Caco-2 (cell line): ENCODE measurements at regions not wholly inside any gene's neighbourhood (a gene's known extent, or its start where the extent isn't known, plus 50 kb on each side); places are given as distances from the start of the nearest gene placed in this dataset.

Source experiments
- BruUV-seq: library from RNA; stranded (reverse); fragments of 400-500 nt; replicated peaks from 2 replicates; lab custom pipeline; 2021; lab: Mats Ljungman, UMichigan
- CTCF ChIA-PET: fragments of 300-600 bp; sonication (Branson Sonifier 250); formaldehyde crosslinking; loops from one replicate; lab custom pipeline; 2022; ENCODE audit warnings: antibody characterized with exemption; lab: Charles Lee
- POLR2A ChIA-PET: fragments of 300-600 bp; sonication (Branson Sonifier 250); formaldehyde crosslinking; loops from one replicate; lab custom pipeline; 2022; ENCODE audit warnings: antibody characterized with exemption; lab: Charles Lee
- DNase-seq, 2 experiments: peaks; one replicate each; pipeline versions ENCODE4 v3.0.0 to v3.0.0-alpha.2; 2020 to 2022
- H3K27me3 ChIP-seq: replicated peaks from 2 replicates; pipeline ENCODE4 v1.6.0; 2011; ENCODE audit warnings: low read length; ENCODE audit not compliant: control insufficient read depth, insufficient read depth
- H3K36me3 ChIP-seq: 2 replicates; pipeline ENCODE4 v1.5.1; 2011; ENCODE audit warnings: low read length; ENCODE audit not compliant: control insufficient read depth, insufficient read depth
- H3K4me1 ChIP-seq: fragments of 250-450 bp; sonication (Bioruptor Pico); 2 replicates; pipeline ENCODE4 v1.5.1; 2020; ENCODE audit warnings: mild to moderate bottlenecking
- H3K4me3 ChIP-seq: 2 replicates; pipeline ENCODE4 v1.5.1; 2011; ENCODE audit warnings: low read depth, mild to moderate bottlenecking, control low read depth, low read length
- H3K9me3 ChIP-seq: fragments of 250-450 bp; sonication (Bioruptor Pico); 2 replicates; pipeline ENCODE4 v1.5.1; 2020; ENCODE audit warnings: mild to moderate bottlenecking, moderate library complexity
- H3K27ac Mint-ChIP-seq: one replicate; pipeline ENCODE4 v1.8.0; 2022; ENCODE audit warnings: mixed read lengths; ENCODE audit not compliant: unreplicated experiment
- H3K27me3 Mint-ChIP-seq: one replicate; pipeline ENCODE4 v1.8.0; 2022; ENCODE audit warnings: mixed read lengths; ENCODE audit not compliant: insufficient read depth, unreplicated experiment
- H3K36me3 Mint-ChIP-seq: one replicate; pipeline ENCODE4 v1.8.0; 2022; ENCODE audit warnings: mild to moderate bottlenecking, mixed read lengths; ENCODE audit not compliant: insufficient read depth, unreplicated experiment
- H3K4me1 Mint-ChIP-seq: one replicate; pipeline ENCODE4 v1.8.0; 2022; ENCODE audit warnings: low read depth, mixed read lengths; ENCODE audit not compliant: unreplicated experiment
- H3K4me3 Mint-ChIP-seq: one replicate; pipeline ENCODE4 v1.8.0; 2022; ENCODE audit warnings: mild to moderate bottlenecking, moderate library complexity, mixed read lengths; ENCODE audit not compliant: unreplicated experiment
- H3K9me3 Mint-ChIP-seq: one replicate; pipeline ENCODE4 v1.8.0; 2022; ENCODE audit warnings: mixed read lengths; ENCODE audit not compliant: unreplicated experiment
- CTCF ChIP-seq, 2 experiments: fragments of 200-600 bp in 1 of 2; IDR thresholded peaks; 1 replicate in 1 of 2; 2 replicates in 1 of 2; pipeline versions ENCODE4 v1.5.1 to v1.8.0; 2011 to 2022; ENCODE audit warnings: antibody characterized with exemption in 1 of 2, control low read depth in 1 of 2, inconsistent platforms in 1 of 2, low read depth in 1 of 2, low read length in 1 of 2, mild to moderate bottlenecking in 1 of 2, moderate library complexity in 1 of 2; ENCODE audit not compliant: insufficient read depth in 1 of 2, severe bottlenecking in 1 of 2, unreplicated experiment in 1 of 2
- intact Hi-C: fragments of 100-400 bp; cut with micrococcal nuclease; formaldehyde crosslinking; loops from one replicate; pipeline ENCODE4 v1.10.0; 2022; ENCODE audit not compliant: unreplicated experiment

- H3K4me3 ChIP-seq, result no peak overlapping the region
These were observed 247.3 kb downstream of the FOXD2 start for GRCh38 chr1:47684964-47685762.

DNA sequence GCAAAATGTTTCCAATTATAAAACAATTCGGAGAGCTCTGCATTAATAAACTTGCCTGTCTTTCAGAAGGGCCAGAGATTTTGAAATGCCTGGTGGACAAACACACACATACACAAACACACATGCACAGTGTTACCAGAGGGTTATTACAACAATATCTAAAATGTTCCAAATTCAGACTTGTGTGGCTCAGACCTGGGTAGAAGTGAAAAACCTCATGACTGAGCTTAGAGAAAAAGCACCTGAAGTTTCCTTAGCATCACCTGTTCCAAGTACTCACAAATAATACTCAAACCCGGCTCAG is 247.9 kb downstream of the FOXD2 start:
- no TSS peak for BruUV-seq
- CTCF ChIA-PET, result interaction anchor here (1.7 kb wide), 1 partner anchor 248 kb away, joined by 4 read pairs; the partner anchor contains the start of gene FOXD2
- H3K27me3 ChIP-seq, result no peaks in the 10 kb centered on the region
- H3K9me3 ChIP-seq, result no peaks in the 10 kb centered on the region
- H3K36me3 ChIP-seq, result no peaks in the 10 kb centered on the region
- H3K27ac Mint-ChIP-seq, result no peak overlapping the region
- H3K27me3 Mint-ChIP-seq, result no peaks in the 10 kb centered on the region
- H3K4me1 ChIP-seq, result peaks cover 22% of the 10 kb centered on the region
- peaks cover 19% of the 10 kb centered on the region for H3K4me1 Mint-ChIP-seq
- TF ChIP-seq CTCF (IDR thresholded peaks at IDR 0.05; ENCODE audit: insufficient read depth in 1 of 2, low read depth in 1 of 2, low read length in 1 of 2, severe bottlenecking in 1 of 2, unreplicated experiment in 1 of 2), result no peak
- intact Hi-C loops, result no loop called here
- no peak overlapping the region for H3K4me3 ChIP-seq
- H3K36me3 Mint-ChIP-seq, result no peaks in the 10 kb centered on the region
- POLR2A ChIA-PET, result interaction anchor here (0.6 kb wide), 1 partner anchor 95 kb away, joined by 4 read pairs; no protein-coding TSS in a partner anchor
- DNase-seq, result no peak
- H3K4me3 Mint-ChIP-seq, result no peak overlapping the region
- H3K9me3 Mint-ChIP-seq, result no peaks in the 10 kb centered on the region

More at GRCh38 chr1:47684964-47685762, 247.3 kb downstream of the FOXD2 start:
- Mint-ChIP-seq H3K4me1 (peaks cover 19% of the 10 kb centered on the region), H3K27me3 (no peaks in the 10 kb centered on the region), H3K27ac (no peak overlapping the region), H3K4me3 (no peak overlapping the region), H3K36me3 (no peaks in the 10 kb centered on the region), H3K9me3 (no peaks in the 10 kb centered on the region)
- Histone ChIP-seq H3K9me3 (no peaks in the 10 kb centered on the region), H3K4me1 (peaks cover 22% of the 10 kb centered on the region), H3K27me3 (no peaks in the 10 kb centered on the region), H3K36me3 (no peaks in the 10 kb centered on the region)
- BruUV-seq, result no TSS peak
- no peak for DNase-seq
- intact Hi-C loops, result no loop called here
- ChIA-PET CTCF (interaction anchor here (1.7 kb wide), 1 partner anchor 248 kb away, joined by 4 read pairs; the partner anchor contains the start of gene FOXD2), POLR2A (interaction anchor here (0.6 kb wide), 1 partner anchor 94 kb away, joined by 4 read pairs; no protein-coding TSS in a partner anchor)
- TF ChIP-seq CTCF (IDR thresholded peaks at IDR 0.05; ENCODE audit: insufficient read depth in 1 of 2, low read depth in 1 of 2, low read length in 1 of 2, severe bottlenecking in 1 of 2, unreplicated experiment in 1 of 2), result no peak

GRCh38 chr1:47686731-47687630 is 249.1 kb downstream of the FOXD2 start:
- Histone ChIP-seq H3K9me3 (no peaks in the 10 kb centered on the region), H3K4me1 (peaks cover 22% of the 10 kb centered on the region), H3K36me3 (no peaks in the 10 kb centered on the region), H3K4me3 (no peak overlapping the region), H3K27me3 (no peaks in the 10 kb centered on the region)
- Mint-ChIP-seq H3K4me3 (no peak overlapping the region), H3K9me3 (no peaks in the 10 kb centered on the region), H3K4me1 (peaks cover 19% of the 10 kb centered on the region), H3K27me3 (no peaks in the 10 kb centered on the region), H3K27ac (peak overlapping the region; percentile 42), H3K36me3 (no peaks in the 10 kb centered on the region)
- POLR2A ChIA-PET, result no interaction called here
- no peak for DNase-seq
- no peak for TF ChIP-seq CTCF (IDR thresholded peaks at IDR 0.05; ENCODE audit: insufficient read depth in 1 of 2, low read depth in 1 of 2, low read length in 1 of 2, severe bottlenecking in 1 of 2, unreplicated experiment in 1 of 2)
- intact Hi-C loops, result no loop called here
- CTCF ChIA-PET, result interaction anchor here (1.7 kb wide), 1 partner anchor 249 kb away, joined by 4 read pairs; the partner anchor contains the start of gene FOXD2
- BruUV-seq, result no TSS peak
